HFFc6 (cell line): ENCODE measurements at regions not wholly inside any gene's neighbourhood (a gene's known extent, or its start where the extent isn't known, plus 50 kb on each side); places are given as distances from the start of the nearest gene placed in this dataset.

ENCODE experiments used
- DNase-seq: peaks from one replicate; pipeline ENCODE4 v3.0.0-alpha.2; 2018
- H3K27ac Mint-ChIP-seq: 2 replicates; pipeline ENCODE4 v1.8.0; 2020; ENCODE audit warnings: mild to moderate bottlenecking, mixed read lengths
- H3K27me3 Mint-ChIP-seq: 2 replicates; pipeline ENCODE4 v1.8.0; 2021; ENCODE audit warnings: mild to moderate bottlenecking, moderate library complexity, mixed read lengths; ENCODE audit not compliant: insufficient read depth
- H3K36me3 Mint-ChIP-seq: 2 replicates; pipeline ENCODE4 v1.8.0; 2021; ENCODE audit warnings: low read depth, mixed read lengths
- H3K4me1 Mint-ChIP-seq: 2 replicates; pipeline ENCODE4 v1.8.0; 2020; ENCODE audit warnings: low read depth, mixed read lengths
- H3K4me3 Mint-ChIP-seq: 2 replicates; pipeline ENCODE4 v1.8.0; 2020; ENCODE audit warnings: mild to moderate bottlenecking, moderate library complexity, mixed read lengths
- H3K9me3 Mint-ChIP-seq: 2 replicates; pipeline ENCODE4 v1.8.0; 2020; ENCODE audit warnings: mild to moderate bottlenecking, mixed read lengths
- TF ChIP-seq, protein P1 (sequence below): fragments of 200-600 bp; sonication (generic); IDR thresholded peaks from 2 replicates; pipeline ENCODE4 v1.5.0; 2021; ENCODE audit warnings: antibody characterized with exemption, mild to moderate bottlenecking

DNA sequence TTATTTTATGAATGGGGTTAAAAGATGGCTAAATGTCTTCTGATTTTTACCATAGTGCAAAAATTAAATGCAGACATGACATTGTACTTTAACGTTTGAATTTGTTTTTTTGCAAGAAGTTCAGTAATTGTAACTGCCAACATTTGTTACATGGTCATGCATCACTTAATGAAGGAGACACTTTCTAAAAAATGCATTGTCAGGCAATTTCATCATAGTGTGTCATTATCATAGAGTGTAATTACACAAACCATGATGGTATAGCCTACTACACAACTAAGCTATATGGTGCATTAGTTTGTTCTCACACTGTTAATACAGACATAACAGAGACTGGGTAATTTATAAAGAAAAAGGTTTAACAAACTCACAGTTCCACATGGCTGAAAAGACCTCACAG is 50.0 kb upstream of the NAA35 start:
- Mint-ChIP-seq H3K4me1 (no peaks in the 10 kb centered on the region), H3K4me3 (no peak overlapping the region), H3K27me3 (peaks cover 2% of the 10 kb centered on the region; the same call in 1 of the 2 replicates), H3K36me3 (no peaks in the 10 kb centered on the region), H3K9me3 (no peaks in the 10 kb centered on the region), H3K27ac (no peak overlapping the region)
- DNase-seq: no peak
- TF ChIP-seq, protein P1, sequence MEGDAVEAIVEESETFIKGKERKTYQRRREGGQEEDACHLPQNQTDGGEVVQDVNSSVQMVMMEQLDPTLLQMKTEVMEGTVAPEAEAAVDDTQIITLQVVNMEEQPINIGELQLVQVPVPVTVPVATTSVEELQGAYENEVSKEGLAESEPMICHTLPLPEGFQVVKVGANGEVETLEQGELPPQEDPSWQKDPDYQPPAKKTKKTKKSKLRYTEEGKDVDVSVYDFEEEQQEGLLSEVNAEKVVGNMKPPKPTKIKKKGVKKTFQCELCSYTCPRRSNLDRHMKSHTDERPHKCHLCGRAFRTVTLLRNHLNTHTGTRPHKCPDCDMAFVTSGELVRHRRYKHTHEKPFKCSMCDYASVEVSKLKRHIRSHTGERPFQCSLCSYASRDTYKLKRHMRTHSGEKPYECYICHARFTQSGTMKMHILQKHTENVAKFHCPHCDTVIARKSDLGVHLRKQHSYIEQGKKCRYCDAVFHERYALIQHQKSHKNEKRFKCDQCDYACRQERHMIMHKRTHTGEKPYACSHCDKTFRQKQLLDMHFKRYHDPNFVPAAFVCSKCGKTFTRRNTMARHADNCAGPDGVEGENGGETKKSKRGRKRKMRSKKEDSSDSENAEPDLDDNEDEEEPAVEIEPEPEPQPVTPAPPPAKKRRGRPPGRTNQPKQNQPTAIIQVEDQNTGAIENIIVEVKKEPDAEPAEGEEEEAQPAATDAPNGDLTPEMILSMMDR: no peak
